ENCODE measurements at regions not wholly inside any gene's neighbourhood (a gene's known extent, or its start where the extent isn't known, plus 50 kb on each side); places are given as distances from the start of the nearest gene placed in this dataset.

GRCh38 chr21:18970941-18971340 lies 567.4 kb upstream of the TMPRSS15 start:
- intact Hi-C loops (cut with micrococcal nuclease; ENCODE audit: unreplicated experiment): no loop called here
- Histone ChIP-seq H3K9me2 (ENCODE audit: insufficient read depth, low read length) (no peaks in the 10 kb centered on the region), H3K9me3 (ENCODE audit: low read length) (no peaks in the 10 kb centered on the region), H3K4me1 (ENCODE audit: insufficient read depth, low read length, poor library complexity, severe bottlenecking) (no peaks in the 10 kb centered on the region), H3K4me2 (ENCODE audit: low read length) (no peak overlapping the region), H4K20me1 (ENCODE audit: insufficient read depth, low read length) (no peaks in the 10 kb centered on the region), H3K79me2 (ENCODE audit: insufficient read depth, low read depth, low read length) (no peaks in the 10 kb centered on the region), H3K27ac (ENCODE audit: low read depth, low read length, poor library complexity, severe bottlenecking) (no peak overlapping the region), H3K36me3 (ENCODE audit: insufficient read depth, low read length) (no peaks in the 10 kb centered on the region), H2AFZ (ENCODE audit: low read length) (no peak overlapping the region), H3K4me3 (ENCODE audit: low read depth, low read length, poor library complexity, severe bottlenecking) (no peak overlapping the region)
- DNase-seq (ENCODE audit: low spot score): no peak
- CTCF ChIA-PET (ENCODE audit: unreplicated experiment): no interaction called here
- TF ChIP-seq CTCF (conservative IDR thresholded peaks at IDR 0.05; ENCODE audit: low read length): no peak
- TF ChIP-seq EZH2phosphoT487 (IDR thresholded peaks at IDR 0.05; ENCODE audit: borderline replicate concordance, low read depth, low read length): no peak
- POLR2A ChIA-PET: interaction anchor here (0.9 kb wide), 1 partner anchor 11 kb away, joined by 3 read pairs; no protein-coding TSS in a partner anchor
- no TSS peak for BruUV-seq (replicated peaks)

- TF ChIP-seq EZH2phosphoT487 (IDR thresholded peaks at IDR 0.05; ENCODE audit: borderline replicate concordance, low read depth, low read length) (no peak), CTCF (conservative IDR thresholded peaks at IDR 0.05; ENCODE audit: low read length) (no peak)
- Histone ChIP-seq H3K9me3 (ENCODE audit: low read length) (0 out of 2 replicates have a peak, but pooled peaks cover 3% of the 10 kb centered on the region), H3K9me2 (ENCODE audit: insufficient read depth, low read length) (no peaks in the 10 kb centered on the region), H3K4me1 (ENCODE audit: insufficient read depth, low read length, poor library complexity, severe bottlenecking) (no peaks in the 10 kb centered on the region), H3K4me2 (ENCODE audit: low read length) (no peak overlapping the region), H3K4me3 (ENCODE audit: low read depth, low read length, poor library complexity, severe bottlenecking) (no peak overlapping the region), H4K20me1 (ENCODE audit: insufficient read depth, low read length) (no peaks in the 10 kb centered on the region), H3K36me3 (ENCODE audit: insufficient read depth, low read length) (no peaks in the 10 kb centered on the region), H2AFZ (ENCODE audit: low read length) (no peak overlapping the region), H3K27ac (ENCODE audit: low read depth, low read length, poor library complexity, severe bottlenecking) (no peak overlapping the region), H3K79me2 (ENCODE audit: insufficient read depth, low read depth, low read length) (no peaks in the 10 kb centered on the region)
- no peak for DNase-seq (ENCODE audit: low spot score)
- ChIA-PET POLR2A (interaction anchor here (0.6 kb wide), 1 partner anchor 445 kb away, joined by 4 read pairs; no protein-coding TSS in a partner anchor), CTCF (ENCODE audit: unreplicated experiment) (interaction anchor here (0.6 kb wide), 1 partner anchor 1826 kb away, joined by 3 read pairs; no protein-coding TSS in a partner anchor)
- intact Hi-C loops (cut with micrococcal nuclease; ENCODE audit: unreplicated experiment): no loop called here
- no TSS peak for BruUV-seq (replicated peaks)
These were observed 582.0 kb upstream of the TMPRSS15 start for GRCh38 chr21:18985584-18985983.

GRCh38 chr21:18986197-18986596 lies 582.6 kb upstream of the TMPRSS15 start:
- BruUV-seq (replicated peaks): no TSS peak
- Histone ChIP-seq H3K27ac (ENCODE audit: low read depth, low read length, poor library complexity, severe bottlenecking) (no peak overlapping the region), H4K20me1 (ENCODE audit: insufficient read depth, low read length) (no peaks in the 10 kb centered on the region), H3K4me2 (ENCODE audit: low read length) (no peak overlapping the region), H3K4me3 (ENCODE audit: low read depth, low read length, poor library complexity, severe bottlenecking) (no peak overlapping the region), H3K9me2 (ENCODE audit: insufficient read depth, low read length) (no peaks in the 10 kb centered on the region), H3K79me2 (ENCODE audit: insufficient read depth, low read depth, low read length) (no peaks in the 10 kb centered on the region), H3K4me1 (ENCODE audit: insufficient read depth, low read length, poor library complexity, severe bottlenecking) (no peaks in the 10 kb centered on the region), H3K36me3 (ENCODE audit: insufficient read depth, low read length) (no peaks in the 10 kb centered on the region), H3K9me3 (ENCODE audit: low read length) (0 out of 2 replicates have a peak, but pooled peaks cover 3% of the 10 kb centered on the region), H2AFZ (ENCODE audit: low read length) (no peak overlapping the region)
- POLR2A ChIA-PET: no interaction called here
- TF ChIP-seq CTCF (conservative IDR thresholded peaks at IDR 0.05; ENCODE audit: low read length): no peak
- no peak for TF ChIP-seq EZH2phosphoT487 (IDR thresholded peaks at IDR 0.05; ENCODE audit: borderline replicate concordance, low read depth, low read length)
- CTCF ChIA-PET (ENCODE audit: unreplicated experiment): interaction anchor here (0.6 kb wide), 1 partner anchor 1826 kb away, joined by 3 read pairs; no protein-coding TSS in a partner anchor
- DNase-seq (ENCODE audit: low spot score): no peak
- intact Hi-C loops (cut with micrococcal nuclease; ENCODE audit: unreplicated experiment): no loop called here

Measured in OCI-LY7 (cell line).